Left lung (tissue), 4 donors: ENCODE measurements at regions not wholly inside any gene's neighbourhood (a gene's known extent, or its start where the extent isn't known, plus 50 kb on each side); places are given as distances from the start of the nearest gene placed in this dataset.

Experiments used
- ATAC-seq: fragments of 200-7000 bp; cut with Tn5 transposase; one replicate; pipeline ENCODE4 v1.9.1; 2020; ENCODE audit warnings: moderate library complexity
- DNase-seq, 4 donors: peaks; one replicate each; pipeline ENCODE4 v3.0.0-alpha.2; 2013 to 2020
- H3K27ac ChIP-seq, 2 donors: fragments of 200-600 bp; sonication (generic) in 1 of 2; one replicate each; pipeline versions ENCODE4 v1.5.0 to v1.8.0; 2020 to 2021
- H3K27me3 ChIP-seq, 2 donors: fragments of 200-600 bp; sonication (generic) in 1 of 2; one replicate each; pipeline versions ENCODE4 v1.5.0 to v1.8.0; 2020 to 2021
- H3K36me3 ChIP-seq, 2 donors: fragments of 200-600 bp; sonication (generic) in 1 of 2; one replicate each; pipeline versions ENCODE4 v1.5.0 to v1.8.0; 2020 to 2021
- H3K4me1 ChIP-seq, 2 donors: fragments of 200-600 bp; one replicate each; pipeline ENCODE4 v1.8.0; 2021
- H3K4me3 ChIP-seq, 2 donors: fragments of 200-600 bp; sonication (generic) in 1 of 2; one replicate each; pipeline versions ENCODE4 v1.5.0 to v1.8.0; 2020 to 2021; ENCODE audit warnings: mild to moderate bottlenecking in 1 of 2
- H3K9me3 ChIP-seq, 2 donors: fragments of 200-600 bp; sonication (generic) in 1 of 2; one replicate each; pipeline versions ENCODE4 v1.5.0 to v1.8.0; 2020 to 2021
- CTCF ChIP-seq, 2 donors: fragments of 200-600 bp; sonication (generic) in 1 of 2; IDR thresholded peaks; one replicate each; pipeline versions ENCODE4 v1.5.0 to v1.8.0; 2021; ENCODE audit warnings: antibody characterized with exemption in 2 of 2
- intact Hi-C, 2 donors: fragments of 100-400 bp; cut with DNase I; formaldehyde crosslinking; loops; one replicate each; pipeline versions ENCODE4 v1.11.2 to v1.14.2; 2022
- donor health status: DM: no; HTN: yes; CAD: no.
- donor health status: DM: no; HTN: no; CAD: no.

GRCh38 chr5:105409695-105410094, 1847.1 kb upstream of the NUDT12 start:
- DNase-seq (no peak), ATAC-seq (no peak)
- intact Hi-C loops, result no loop called here
- Histone ChIP-seq H3K27ac (no peak overlapping the region), H3K9me3 (peaks cover 0 to 9% of the 10 kb centered on the region in 2 donors), H3K4me3 (no peak overlapping the region), H3K27me3 (no peaks in the 10 kb centered on the region), H3K36me3 (no peaks in the 10 kb centered on the region), H3K4me1 (no peaks in the 10 kb centered on the region)
- no peak for TF ChIP-seq CTCF (IDR thresholded peaks at IDR 0.05)

GRCh38 chr5:105407200-105407599, 1844.6 kb upstream of the NUDT12 start:
- no peak overlapping the region for H3K27ac ChIP-seq
- no peaks in the 10 kb centered on the region for H3K4me1 ChIP-seq
- no peak for ATAC-seq
- no peak for TF ChIP-seq CTCF (IDR thresholded peaks at IDR 0.05)
- DNase-seq, result no peak
- intact Hi-C loops, result no loop called here
- H3K4me3 ChIP-seq, result no peak overlapping the region
- H3K27me3 ChIP-seq, result no peaks in the 10 kb centered on the region
- H3K36me3 ChIP-seq, result no peaks in the 10 kb centered on the region
- H3K9me3 ChIP-seq, result no peaks in the 10 kb centered on the region

- Histone ChIP-seq H3K4me3 (no peak overlapping the region), H3K27me3 (no peaks in the 10 kb centered on the region), H3K4me1 (no peaks in the 10 kb centered on the region), H3K27ac (no peak overlapping the region), H3K36me3 (no peaks in the 10 kb centered on the region), H3K9me3 (peaks cover 0 to 3% of the 10 kb centered on the region in 2 donors)
- intact Hi-C loops, result no loop called here
- DNase-seq (no peak), ATAC-seq (no peak)
- no peak for TF ChIP-seq CTCF (IDR thresholded peaks at IDR 0.05)
These were observed 1835.2 kb upstream of the NUDT12 start for GRCh38 chr5:105397749-105398148.

GRCh38 chr5:105392710-105393149, 1830.1 kb upstream of the NUDT12 start:
- Histone ChIP-seq H3K9me3 (peaks cover 0 to 13% of the 10 kb centered on the region in 2 donors), H3K27me3 (no peaks in the 10 kb centered on the region), H3K36me3 (no peaks in the 10 kb centered on the region), H3K27ac (no peak overlapping the region), H3K4me3 (no peak overlapping the region), H3K4me1 (no peaks in the 10 kb centered on the region)
- no peak for DNase-seq
- intact Hi-C loops, result no loop called here
- TF ChIP-seq CTCF (IDR thresholded peaks at IDR 0.05), result no peak
- ATAC-seq, result no peak

- DNase-seq (peak in 1 of 4 donors; percentile 44), ATAC-seq (no peak)
- Histone ChIP-seq H3K4me1 (no peaks in the 10 kb centered on the region), H3K4me3 (no peak overlapping the region), H3K9me3 (peaks cover 0 to 13% of the 10 kb centered on the region in 2 donors), H3K27ac (no peak overlapping the region), H3K36me3 (no peaks in the 10 kb centered on the region), H3K27me3 (no peaks in the 10 kb centered on the region)
- intact Hi-C loops, result no loop called here
- no peak for TF ChIP-seq CTCF (IDR thresholded peaks at IDR 0.05)
These were observed 1829.6 kb upstream of the NUDT12 start for GRCh38 chr5:105392122-105392709.
